DMS53 (cell line): ENCODE measurements at regions not wholly inside any gene's neighbourhood (a gene's known extent, or its start where the extent isn't known, plus 50 kb on each side); places are given as distances from the start of the nearest gene placed in this dataset.
A peak's percentile ranks its signal among the peaks of the same experiment; 100 is the strongest.
"Not testable (repeated sequence)": the region's sequence is repeated elsewhere in the genome, so short reads cannot be mapped to it uniquely, and the experiment has no call there.

Experiments used
- DNase-seq: peaks from one replicate; lab custom pipeline; 2025; lab: John Stamatoyannopoulos, UW

DNA sequence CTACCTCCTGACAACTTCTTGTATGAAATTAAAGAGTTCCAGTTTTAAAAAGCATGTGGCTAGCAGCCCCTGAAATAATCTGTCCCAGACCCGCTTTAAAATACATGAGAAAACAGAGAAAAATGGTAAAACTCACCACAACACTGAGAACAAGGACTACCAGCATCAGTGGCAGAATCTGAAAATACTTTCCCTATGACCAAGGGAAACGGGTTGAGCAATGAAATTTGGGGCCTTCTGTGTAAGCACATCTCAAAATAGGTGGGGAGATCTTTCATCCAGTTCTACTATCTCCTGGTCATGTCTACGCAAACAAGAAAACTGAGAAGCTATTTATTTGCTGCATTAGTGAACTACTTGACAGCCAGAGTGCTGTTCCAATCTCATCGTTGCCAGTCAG, 172.3 kb downstream of the LNPK start:
- no peak for DNase-seq

DNA sequence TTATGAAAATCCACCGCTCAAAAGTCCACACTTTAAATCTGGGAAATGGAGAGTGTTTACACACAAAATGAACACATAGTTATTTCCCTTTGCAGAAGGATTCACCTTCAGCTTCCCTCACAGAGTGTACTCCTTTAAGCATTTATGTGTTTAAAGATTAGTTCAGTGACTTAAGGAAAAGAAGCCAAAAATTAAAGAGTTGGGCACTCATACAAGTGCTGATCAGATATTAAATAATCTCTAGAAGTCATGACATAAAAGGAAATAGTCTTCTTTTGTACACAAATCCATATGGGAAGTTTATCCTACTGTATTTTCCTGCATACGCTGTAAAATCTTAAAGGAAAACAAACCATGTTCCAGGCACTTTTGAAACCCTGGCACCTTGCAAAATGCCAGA, 174.2 kb downstream of the LNPK start:
- DNase-seq: no peak

DNA sequence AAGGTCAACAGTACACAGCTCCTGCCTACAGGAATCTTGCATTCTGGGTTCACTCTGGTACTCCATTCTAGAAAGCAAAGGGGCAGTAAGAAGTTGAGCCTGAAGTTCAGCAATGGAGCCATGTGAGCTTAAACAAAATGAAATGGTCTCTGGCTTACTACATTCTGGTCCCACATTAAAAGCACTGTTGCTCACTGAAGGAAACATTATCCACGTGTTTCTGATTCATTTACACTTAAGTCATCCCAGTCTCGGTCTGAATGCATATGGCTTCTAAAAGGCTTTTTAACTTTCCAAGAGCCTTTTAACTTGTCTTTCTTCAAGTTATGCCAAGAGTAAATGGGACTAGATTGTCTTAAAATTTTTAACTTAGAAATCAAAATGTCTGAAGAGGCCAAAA, 177.8 kb downstream of the LNPK start:
- no peak for DNase-seq

DNA sequence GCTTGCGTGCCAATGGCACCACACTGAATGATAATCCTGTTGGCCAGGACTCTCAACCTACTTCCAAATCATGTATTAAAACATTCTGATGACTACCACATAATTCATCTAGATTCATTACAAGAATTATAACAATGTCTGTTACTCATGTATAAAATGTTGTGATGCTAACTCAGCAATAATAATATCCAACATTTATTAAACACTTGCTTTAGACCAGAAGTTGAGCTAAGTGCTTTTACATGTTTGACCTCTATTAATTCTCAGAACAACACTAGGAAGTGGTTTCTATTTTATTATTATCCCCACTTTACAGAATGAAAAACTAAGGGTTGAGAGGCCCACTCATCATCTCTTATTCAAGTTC, 178.4 kb downstream of the LNPK start:
- no peak for DNase-seq

DNA sequence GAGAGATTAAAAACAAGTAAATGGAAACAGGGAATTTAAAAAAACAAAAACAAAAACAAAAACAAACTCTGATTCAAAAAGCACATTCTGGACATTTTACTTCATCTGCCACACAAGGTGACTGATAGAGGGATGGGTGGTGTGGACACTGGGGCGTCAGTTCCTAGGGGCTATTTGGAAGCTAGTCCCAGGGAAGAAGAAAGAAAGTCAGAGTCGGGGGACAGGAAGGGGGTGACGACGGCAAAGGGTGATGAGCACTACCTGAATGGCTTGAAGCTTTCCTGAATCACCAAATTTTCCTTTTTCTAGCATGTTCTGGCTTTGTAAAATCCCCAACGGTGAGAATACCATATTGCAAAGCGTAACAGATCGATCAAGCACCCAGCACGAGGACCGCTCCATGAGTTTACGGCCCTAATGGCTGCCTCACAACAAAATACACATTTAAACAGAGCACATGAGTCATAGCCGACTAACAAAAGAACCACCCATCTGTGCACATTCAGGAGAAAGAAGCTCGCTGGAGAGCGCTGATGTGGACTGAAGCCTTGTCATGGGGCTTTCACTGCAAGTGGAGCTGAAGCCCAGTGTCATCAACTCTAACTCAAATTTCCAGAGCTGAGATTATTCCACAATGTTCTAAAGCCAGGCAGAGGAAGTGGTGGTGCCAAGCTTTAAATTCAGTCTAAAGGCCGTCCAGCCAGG, 178.9 kb downstream of the LNPK start:
- peak; percentile 79 for DNase-seq

DNA sequence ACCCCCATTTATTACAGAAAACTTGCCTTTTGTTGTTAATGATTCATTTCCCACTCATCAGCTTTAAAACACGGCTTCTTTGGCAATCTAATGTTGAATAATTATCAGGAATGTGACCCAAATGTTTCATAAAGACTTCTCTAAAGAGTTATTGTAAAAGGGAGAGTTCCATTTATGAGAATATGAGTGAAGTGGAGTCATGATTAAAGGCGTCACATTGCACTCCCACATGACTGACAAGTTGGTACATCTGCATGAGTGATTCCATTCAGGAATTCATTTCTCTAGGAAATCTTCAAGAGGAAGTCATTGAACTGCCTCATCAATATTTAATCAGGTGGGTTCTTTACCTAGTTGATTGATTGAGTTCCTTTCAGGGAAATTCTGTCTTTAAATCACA, 184.8 kb downstream of the LNPK start:
- no peak for DNase-seq

DNA sequence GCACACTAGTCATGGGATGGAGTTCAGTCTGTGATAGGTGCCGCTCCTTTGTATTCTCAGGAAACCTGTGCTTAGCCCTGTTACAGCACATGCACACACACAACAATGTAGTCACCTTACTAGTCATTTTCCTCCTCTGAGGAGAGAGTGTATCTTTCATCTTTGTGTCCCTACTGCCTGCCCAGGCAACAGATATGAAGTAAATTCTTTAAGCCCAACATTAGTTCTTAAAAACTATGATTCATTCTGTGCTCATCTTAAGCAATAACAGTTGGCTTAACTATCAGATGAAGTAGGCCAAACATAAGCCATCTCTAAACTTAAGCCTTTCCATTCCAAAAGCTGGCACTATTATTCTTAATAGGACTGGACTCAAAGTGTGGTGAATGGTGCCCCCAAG, 186.5 kb downstream of the LNPK start:
- no peak for DNase-seq

DNA sequence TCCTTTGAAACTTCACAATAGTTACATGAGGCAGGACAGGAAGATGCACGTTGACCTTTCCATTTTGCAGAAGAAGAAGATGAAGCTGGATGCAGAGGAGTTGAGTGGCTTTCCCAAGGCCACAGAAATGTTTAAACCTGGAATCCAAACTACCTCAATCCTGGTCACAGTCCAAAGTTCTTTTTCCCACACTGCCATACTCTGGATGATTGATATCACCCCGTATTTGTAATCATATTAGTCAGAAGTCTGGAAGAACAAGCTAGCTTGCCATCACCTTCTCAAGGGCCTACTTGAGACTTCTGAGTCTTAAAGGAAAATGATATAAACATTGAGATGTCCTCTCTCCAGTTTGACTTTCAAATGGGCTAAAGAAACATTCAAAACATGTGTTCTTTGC, 190.1 kb downstream of the LNPK start:
- DNase-seq: no peak

DNA sequence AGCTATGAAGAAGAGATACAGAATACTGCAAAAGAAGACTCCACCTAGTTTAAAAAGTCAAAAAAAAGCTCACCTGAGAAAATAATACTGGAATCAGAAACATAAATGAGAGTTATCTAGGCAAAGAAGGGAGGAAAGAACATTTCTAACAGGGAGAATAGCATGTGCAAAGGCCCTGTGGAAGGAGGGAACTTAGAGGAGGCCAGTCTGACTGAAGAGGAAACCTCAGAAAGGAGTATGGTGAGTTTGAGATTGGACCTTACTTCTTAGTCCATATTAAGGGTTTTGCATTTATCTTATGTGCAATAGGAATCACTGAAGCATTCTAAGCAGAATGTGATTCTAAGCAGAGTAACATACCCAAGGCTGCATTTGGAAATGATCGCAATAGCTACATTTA, 193.2 kb downstream of the LNPK start:
- DNase-seq: no peak

DNA sequence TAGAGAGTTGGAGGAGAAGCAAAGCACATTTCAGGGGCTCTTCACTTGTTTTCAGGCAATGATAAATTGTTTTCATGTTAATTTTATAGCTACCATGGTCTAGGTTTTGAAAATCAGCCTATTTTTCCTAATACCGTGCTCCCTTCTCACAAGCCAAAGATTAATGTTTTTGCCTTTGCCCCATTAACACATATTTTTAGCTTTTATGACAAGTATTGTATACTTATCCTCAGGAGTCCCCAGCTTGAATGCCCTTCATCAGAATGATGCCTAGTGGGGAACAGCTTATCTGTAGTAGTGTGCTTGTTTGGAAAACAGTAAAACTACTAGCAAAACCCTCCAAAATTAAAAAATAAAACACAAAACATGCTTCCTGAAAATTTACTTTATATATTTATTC, 194.0 kb downstream of the LNPK start:
- DNase-seq: no peak

DNA sequence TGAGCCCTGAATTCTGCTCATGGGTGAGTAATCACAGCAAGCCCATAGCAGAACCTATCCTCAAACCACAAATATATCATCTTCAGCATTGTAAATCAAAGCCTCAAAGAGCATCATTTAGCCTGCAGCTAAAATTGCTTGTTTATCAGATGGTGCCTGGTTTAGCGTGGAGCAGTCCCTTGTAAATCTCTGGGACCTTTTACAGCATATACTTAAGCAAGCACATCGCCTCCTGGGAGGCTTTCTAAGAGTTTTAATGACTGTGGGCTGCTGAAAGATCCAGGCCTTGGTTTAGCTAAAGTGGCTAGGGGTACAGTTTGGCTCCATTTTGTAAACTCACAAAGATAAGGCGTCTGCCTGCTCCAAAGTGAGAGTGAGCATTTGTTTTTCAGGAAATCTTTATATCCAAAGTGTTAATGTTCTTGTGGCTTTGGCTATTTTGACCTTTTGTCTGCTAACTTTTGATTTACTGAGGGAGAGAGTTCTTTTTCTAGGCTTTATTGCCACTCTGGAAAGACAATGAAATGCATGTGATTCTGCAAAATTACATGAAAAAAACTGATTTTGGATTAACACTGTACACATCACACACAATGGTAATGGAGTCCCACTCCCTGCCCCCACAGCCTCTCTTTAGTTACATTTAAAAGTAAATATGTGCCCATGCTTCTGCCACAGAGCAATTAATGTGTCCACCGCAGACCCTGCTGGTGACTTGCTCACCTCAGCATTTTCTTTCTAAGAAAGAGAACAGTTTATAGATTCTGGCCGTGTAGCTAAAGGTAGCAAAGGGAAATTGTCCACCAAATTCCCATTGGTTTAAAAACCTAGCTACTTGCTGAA, 194.8 kb downstream of the LNPK start:
- no peak for DNase-seq

DNA sequence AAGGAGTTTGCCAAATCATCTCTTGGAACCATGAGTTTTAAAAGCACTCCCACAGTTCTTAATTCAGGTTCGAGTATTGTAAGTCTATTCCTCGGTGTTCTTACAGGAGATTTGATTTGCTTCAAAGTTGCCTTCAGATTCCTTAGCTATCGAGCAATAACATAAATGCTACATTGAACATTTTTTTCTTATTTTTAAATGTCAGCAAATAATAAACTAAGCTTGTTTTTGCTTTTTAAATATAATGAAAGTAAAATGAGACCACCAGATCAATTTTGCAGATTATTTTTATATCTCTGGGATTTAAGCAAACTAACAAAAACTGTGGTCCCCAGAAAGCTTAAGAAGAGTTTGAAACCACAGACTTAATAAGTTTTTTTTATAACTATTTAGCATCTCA, 195.5 kb downstream of the LNPK start:
- DNase-seq: no peak

DNA sequence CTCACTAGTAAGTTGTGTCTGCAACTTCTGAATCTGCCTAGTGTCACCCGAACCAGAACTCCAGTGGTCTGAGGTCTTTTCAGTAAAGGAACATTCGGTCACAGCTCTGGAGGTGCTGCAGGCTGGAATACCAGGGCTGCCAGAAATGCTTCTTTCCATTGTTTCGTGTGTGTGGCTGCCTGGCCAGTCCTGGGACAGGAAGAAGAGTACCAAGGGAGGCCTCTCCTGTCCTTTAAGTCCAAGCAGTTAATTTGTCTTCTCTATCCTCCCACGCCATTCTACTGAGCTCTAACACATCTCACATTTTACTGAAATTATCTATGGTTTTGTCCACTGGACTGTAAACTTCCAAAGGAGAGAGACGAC, 196.0 kb downstream of the LNPK start:
- no peak for DNase-seq

DNA sequence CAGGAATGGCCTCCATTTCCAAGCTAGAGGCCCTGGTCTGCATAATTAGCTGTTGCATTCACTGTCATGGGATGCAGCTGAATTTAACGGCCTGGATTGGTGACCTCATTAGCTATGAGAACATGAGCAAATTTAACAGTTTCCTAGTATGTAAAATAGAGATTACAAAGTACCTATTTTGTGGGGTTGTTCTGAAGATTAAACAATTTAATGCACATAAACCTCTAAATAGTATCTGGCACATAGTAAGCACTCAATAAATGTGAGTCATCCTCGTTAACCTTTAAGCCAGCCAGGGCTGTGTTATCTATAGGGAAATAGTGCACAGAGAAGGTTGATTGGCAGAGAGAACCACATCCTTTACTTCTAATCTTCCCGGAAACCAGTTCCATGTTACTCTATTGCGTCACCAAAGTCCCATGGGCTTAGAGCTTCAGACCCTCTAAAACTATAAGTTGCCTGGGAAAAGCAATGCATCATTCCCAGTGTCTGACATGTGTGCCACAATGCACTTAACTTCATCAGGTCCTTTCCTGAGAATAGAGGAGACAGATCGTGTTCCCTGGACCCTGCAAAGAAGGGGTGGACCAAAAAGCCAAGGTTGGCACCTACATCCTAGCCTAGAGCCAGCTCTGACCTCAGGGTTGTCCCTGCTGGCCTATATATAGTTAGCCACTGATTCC, 196.5 kb downstream of the LNPK start:
- peak; percentile 66 for DNase-seq

DNA sequence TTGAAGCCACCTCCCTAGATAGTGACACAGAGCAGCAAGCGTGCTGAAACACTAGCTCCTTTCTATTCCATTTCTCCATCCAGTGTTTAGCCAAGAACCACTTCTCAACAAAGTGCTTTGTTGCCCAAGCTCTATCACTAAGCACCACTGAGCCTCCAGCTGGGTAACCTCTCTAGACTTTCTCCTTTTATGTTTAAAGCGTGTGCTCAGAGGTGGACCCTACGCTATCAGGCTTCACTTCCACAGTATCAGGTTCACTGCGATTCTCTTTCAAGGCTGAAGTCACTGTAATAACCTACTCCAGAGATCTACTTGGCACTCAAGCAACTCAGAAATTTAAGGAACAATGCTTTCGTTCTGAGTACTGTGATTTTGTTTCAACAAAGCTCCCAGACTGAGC, 197.9 kb downstream of the LNPK start:
- DNase-seq: no peak

DNA sequence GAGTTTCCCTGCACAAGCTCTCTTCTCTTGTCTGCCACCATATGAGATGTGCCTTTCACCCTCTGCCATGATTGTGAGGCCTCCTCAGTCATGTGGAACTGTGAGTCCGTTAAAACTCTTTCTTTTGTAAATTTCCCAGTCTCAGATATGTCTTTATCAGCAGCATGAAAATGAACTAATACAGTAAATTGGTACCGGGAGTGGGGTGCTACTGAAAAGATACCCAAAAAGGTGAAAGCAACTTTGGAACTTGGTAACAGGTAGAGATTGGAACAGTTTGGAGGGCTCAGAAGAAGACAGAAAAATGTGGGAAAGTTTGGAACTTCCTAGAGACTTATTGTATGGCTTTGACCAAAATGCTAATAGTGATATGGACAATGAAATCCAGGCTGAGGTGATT, 205.6 kb downstream of the LNPK start:
- DNase-seq: not testable (repeated sequence)

DNA sequence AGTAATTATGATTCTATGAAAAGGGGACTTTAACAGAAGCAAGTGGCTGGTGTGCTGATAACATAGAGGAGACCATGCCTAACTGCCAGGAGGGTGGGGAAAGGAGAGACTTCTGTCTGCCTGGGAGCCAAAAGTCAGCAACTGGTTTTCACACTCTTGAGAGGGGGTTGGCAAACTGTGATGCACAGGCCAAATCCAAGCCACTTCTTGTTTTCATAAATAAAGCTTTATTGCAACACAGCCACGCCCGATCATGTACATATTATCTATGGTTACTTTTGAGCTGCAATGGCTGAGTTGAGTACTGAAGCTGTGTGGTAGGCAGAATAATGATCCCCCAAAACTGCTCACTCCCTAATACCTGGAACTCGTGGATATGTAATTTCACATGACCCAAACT, 208.4 kb downstream of the LNPK start:
- no peak for DNase-seq

DNA sequence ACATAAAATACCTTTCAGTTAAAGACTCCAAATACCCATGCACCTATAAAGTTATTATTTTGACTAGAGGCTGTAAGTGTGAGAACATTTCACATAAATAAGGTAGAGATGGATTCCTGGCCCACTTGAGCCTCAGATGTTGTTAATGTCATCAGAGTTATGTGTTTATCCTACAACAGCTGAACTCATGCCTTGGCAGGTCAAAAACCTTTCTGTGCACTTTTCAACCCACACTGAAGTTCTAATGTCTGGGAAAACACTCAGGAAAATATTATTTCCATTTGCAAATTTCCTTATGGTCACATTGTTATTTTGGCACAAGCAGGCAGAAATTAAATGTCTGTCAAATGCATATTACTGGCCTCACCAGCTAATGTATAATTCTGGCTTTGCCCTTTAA, 209.2 kb downstream of the LNPK start:
- no peak for DNase-seq

DNA sequence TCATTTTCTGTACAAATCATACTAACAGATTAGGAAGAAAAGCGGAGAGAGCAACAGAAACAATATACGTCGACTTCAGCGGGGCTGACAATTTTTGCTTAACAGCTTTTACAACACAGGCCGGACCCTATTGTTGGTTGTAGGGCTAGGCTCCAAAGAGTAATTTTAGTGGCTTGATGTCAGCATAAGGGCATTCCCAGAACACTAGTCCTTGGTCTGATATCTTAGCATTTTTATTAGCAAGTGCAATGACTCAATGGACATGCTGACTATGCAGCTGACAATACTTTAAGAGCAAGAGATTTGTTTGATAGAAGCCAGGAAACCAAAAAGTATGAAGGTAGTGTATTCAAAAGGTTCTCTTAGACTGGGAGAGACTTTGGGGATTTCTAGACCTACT, 209.9 kb downstream of the LNPK start:
- DNase-seq: no peak

DNA sequence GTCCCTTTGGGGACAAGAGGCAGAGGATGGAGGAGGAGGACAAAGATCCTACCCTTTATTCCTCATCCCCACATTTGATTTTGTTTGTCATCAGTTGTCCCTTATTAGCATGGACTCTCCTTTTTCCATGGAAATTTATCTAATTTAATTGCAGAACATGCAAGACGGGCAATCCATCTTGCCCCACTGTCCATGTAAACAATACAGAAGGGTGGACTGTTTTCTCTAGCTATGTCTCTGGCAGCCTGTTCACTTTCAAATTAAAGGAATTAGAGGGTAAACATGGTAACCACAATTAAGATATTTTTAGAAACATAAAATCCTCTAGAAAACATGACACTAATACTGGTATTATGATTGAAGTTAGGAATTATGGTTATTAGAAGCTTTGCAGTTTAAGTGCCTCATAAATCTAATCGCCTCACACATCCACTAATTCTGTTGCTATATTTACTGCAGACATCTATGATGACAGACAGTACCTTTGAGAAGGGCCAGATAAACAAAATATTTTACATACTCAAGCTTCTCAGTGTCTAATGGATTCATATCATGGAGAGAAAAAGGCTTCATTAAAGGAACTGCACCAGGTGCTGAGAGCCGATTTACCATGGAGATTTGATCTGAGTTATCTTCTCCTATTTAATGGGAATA, 215.5 kb downstream of the LNPK start:
- DNase-seq: no peak

DNA sequence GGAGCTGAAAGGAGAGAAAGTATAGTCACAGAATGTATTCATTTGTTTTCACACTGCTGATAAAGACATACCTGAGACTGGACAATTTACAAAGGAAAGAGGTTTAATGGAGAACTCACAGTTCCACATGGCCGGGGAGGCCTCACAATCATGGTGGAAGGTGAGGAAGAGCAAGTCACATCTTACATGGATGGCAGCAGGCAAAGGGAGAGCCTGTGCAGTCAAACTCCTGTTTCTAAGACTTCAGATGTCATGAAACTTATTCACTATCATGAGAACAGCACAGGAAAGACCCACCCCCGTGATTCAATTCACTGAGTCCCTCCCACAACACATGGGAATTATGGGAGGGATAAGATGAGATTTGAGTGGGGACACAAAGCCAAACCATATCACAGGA, 224.7 kb downstream of the LNPK start:
- not testable (repeated sequence) for DNase-seq

DNA sequence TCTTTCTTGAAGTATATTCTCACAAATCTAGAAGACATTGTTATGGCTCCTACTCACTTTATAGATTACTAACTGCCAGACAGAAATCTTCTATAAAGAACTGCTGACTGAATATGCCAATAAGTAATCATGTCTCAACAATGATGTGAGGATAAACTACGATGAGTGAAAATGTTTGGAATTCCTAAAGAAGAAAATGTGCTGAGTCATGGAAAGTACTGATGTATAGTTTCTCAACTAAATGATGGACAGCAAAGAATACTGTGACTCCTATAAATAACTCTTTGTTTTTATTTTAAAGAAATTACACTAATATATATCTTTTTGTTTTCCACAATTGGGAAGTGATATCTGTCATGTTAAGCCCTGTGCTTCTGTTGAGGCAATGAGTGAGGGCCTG, 232.9 kb downstream of the LNPK start:
- no peak for DNase-seq

DNA sequence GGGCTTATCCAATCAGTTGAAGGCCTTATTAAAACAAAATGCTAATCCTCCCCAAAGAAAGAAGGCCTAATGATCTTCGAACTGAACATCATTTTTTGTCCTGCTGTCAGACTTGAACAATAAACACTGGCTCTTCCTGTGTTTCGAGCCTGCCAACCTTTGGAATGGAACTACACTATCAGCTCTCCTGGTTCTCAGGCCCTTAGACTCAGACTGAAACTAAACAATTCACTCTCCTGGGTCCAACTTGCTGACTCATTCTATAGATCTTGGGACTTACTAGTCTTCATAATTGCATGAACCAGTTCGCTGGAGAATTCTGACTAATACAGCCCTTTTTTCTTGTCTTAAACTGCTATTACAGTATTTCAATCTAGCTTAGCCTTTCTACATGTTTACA, 235.2 kb downstream of the LNPK start:
- peak; percentile 21 for DNase-seq
